Thoracic aorta (tissue), 2 donors: ENCODE measurements at regions not wholly inside any gene's neighbourhood (a gene's known extent, or its start where the extent isn't known, plus 50 kb on each side); places are given as distances from the start of the nearest gene placed in this dataset.

Experiments
- ATAC-seq: fragments of 150-250 bp; one replicate; pipeline ENCODE4 v1.8.0; 2017; ENCODE audit warnings: low read depth; ENCODE audit not compliant: insufficient number of reproducible peaks, low FRiP score
- DNase-seq: peaks from one replicate; pipeline ENCODE4 v3.0.0-alpha.2; 2020; ENCODE audit warnings: low spot score
- H3K27ac ChIP-seq, 2 donors: fragments of 200-600 bp; sonication (generic); 1 replicate in 1 of 2; 2 replicates in 1 of 2; pipeline ENCODE4 v1.5.1; 2016; ENCODE audit warnings: mild to moderate bottlenecking in 2 of 2, moderate library complexity in 2 of 2
- H3K27me3 ChIP-seq: fragments of 200-600 bp; sonication (generic); replicated peaks from 2 replicates; pipeline ENCODE4 v1.6.0; 2016; ENCODE audit warnings: mild to moderate bottlenecking; ENCODE audit not compliant: insufficient read depth
- H3K36me3 ChIP-seq: fragments of 200-600 bp; sonication (generic); one replicate; pipeline ENCODE4 v1.5.1; 2016
- H3K4me1 ChIP-seq, 2 donors: fragments of 200-600 bp; sonication (generic); 1 replicate in 1 of 2; 2 replicates in 1 of 2; pipeline versions ENCODE4 v1.5.1 to v1.6.0; 2016; ENCODE audit warnings: low read depth in 2 of 2, mild to moderate bottlenecking in 1 of 2; ENCODE audit not compliant: control insufficient read depth in 1 of 2
- H3K4me3 ChIP-seq: fragments of 200-600 bp; sonication (generic); 2 replicates; pipeline ENCODE4 v1.5.1; 2016; ENCODE audit warnings: mild to moderate bottlenecking
- H3K9me3 ChIP-seq: fragments of 200-600 bp; sonication (generic); 2 replicates; pipeline ENCODE4 v1.5.1; 2016
- CTCF ChIP-seq: fragments of 200-600 bp; sonication (generic); IDR thresholded peaks from one replicate; pipeline ENCODE4 v1.5.1; 2019; ENCODE audit warnings: antibody characterized with exemption

DNA sequence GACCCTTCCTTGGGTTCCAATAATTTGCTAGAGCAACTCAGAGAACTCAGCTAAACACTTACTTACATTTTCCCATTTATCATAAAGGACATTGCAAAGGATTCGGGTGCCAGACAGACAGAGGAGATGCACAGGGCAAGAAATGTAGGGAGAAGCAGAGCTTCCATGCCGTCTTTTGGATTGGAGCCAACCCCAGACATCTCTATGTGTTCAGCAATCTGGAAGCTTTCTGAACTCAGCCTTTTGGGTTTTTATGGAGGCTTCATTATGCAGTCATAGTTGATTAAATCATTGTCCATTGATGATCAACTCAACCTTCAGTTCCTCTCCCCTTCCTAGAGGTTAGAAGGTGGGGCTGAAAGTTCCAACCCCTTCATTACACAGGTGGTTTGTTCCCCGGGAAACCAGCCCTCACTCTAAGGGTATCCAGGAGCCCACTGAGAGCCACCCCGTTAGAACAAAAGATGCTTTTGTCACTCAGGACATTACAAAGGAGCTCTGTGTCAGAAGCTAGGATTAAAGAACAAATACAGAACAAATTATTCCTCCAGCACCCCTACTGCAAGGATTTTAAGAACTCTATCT, 211.9 kb upstream of the VSTM2A start:
- Histone ChIP-seq H3K4me3 (no peak overlapping the region), H3K9me3 (no peaks in the 10 kb centered on the region), H3K4me1 (no peaks in the 10 kb centered on the region), H3K27me3 (no peaks in the 10 kb centered on the region), H3K27ac (no peak overlapping the region), H3K36me3 (no peaks in the 10 kb centered on the region)
- DNase-seq, result no peak
- no peak for ATAC-seq
- no peak for TF ChIP-seq CTCF

DNA sequence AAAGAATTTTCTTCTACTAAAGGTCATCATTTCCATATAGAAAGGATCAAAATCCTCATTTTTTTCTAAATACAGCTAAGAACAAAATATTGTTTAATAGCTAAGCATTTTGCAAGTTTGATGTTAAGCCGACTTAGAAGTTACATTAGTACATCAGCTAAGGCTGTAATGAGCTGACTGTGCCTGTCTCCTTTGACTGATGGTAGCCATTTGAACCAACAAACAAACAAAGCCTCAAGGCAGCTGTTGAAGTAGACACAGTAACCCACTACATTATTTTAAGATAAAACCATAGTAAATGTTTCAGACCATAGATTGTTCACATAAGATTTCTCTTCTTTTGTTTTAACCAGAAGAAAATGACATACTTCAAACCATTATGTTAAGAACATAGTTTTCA, 210.9 kb upstream of the VSTM2A start:
- DNase-seq, result no peak
- H3K4me1 ChIP-seq, result no peaks in the 10 kb centered on the region
- no peak overlapping the region for H3K4me3 ChIP-seq
- H3K27ac ChIP-seq, result no peak overlapping the region
- no peak for TF ChIP-seq CTCF
- no peaks in the 10 kb centered on the region for H3K9me3 ChIP-seq
- no peak for ATAC-seq
- no peaks in the 10 kb centered on the region for H3K36me3 ChIP-seq
- no peaks in the 10 kb centered on the region for H3K27me3 ChIP-seq

DNA sequence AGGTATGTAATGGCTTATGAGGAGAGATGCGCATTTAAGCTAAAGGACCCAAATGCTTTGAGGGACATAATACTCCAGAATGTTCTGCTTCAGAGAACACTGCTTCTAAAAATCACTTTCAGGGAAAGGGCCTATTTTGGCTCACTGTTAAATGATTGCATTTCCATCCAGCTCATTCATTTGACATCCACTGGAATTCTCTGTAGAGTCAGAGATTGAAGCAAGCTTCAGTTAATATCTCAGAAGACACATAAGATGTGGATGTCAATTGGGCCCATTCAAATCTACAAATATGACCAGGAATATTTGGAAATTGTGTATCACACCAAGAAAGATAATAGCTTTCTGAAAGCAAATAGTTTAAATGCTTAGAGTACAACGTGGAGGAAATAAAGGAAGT, 209.9 kb upstream of the VSTM2A start:
- Histone ChIP-seq H3K27me3 (no peaks in the 10 kb centered on the region), H3K9me3 (no peaks in the 10 kb centered on the region), H3K4me3 (no peak overlapping the region), H3K27ac (no peak overlapping the region), H3K36me3 (no peaks in the 10 kb centered on the region), H3K4me1 (no peaks in the 10 kb centered on the region)
- no peak for TF ChIP-seq CTCF
- no peak for ATAC-seq
- no peak for DNase-seq

GRCh38 chr7:54333952-54334351, 208.2 kb upstream of the VSTM2A start:
- Histone ChIP-seq H3K4me3 (no peak overlapping the region), H3K4me1 (no peaks in the 10 kb centered on the region), H3K27ac (no peak overlapping the region), H3K9me3 (no peaks in the 10 kb centered on the region), H3K36me3 (no peaks in the 10 kb centered on the region), H3K27me3 (no peaks in the 10 kb centered on the region)
- no peak for DNase-seq
- no peak for TF ChIP-seq CTCF
- ATAC-seq, result no peak

DNA sequence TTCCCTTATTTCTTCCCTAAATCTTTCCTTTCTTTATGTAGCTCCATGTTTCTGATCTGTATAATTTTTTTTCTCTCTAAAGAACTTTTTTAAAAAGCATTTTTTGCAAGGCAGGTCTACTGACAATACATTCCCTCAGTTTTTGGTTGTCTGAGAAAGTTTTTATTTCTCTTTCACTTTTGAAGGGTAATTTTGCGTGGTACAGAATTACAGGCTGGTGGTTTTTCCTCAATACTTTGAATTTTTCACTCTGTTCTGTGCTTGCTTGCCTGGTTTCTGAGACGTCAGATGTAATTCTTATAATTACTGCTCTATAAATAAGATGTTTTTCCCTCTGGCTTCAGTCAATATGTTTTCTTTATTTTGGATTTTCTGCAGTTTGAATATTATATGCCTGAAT, 205.4 kb upstream of the VSTM2A start:
- H3K27ac ChIP-seq, result no peak overlapping the region
- H3K27me3 ChIP-seq, result no peaks in the 10 kb centered on the region
- DNase-seq, result no peak
- no peaks in the 10 kb centered on the region for H3K4me1 ChIP-seq
- no peaks in the 10 kb centered on the region for H3K9me3 ChIP-seq
- ATAC-seq, result no peak
- no peak for TF ChIP-seq CTCF
- H3K36me3 ChIP-seq, result no peaks in the 10 kb centered on the region
- no peak overlapping the region for H3K4me3 ChIP-seq
